Coronary artery (tissue), 2 donors: ENCODE measurements at regions not wholly inside any gene's neighbourhood (a gene's known extent, or its start where the extent isn't known, plus 50 kb on each side); places are given as distances from the start of the nearest gene placed in this dataset.

Source experiments
- DNase-seq: peaks from one replicate; pipeline ENCODE4 v3.0.0-alpha.2; 2017; ENCODE audit warnings: low spot score
- H3K27ac ChIP-seq, 2 donors: fragments of 200-600 bp; sonication (generic); one replicate each; pipeline ENCODE4 v1.5.1; 2016 to 2019
- H3K4me3 ChIP-seq: fragments of 200-600 bp; sonication (generic); 2 replicates; pipeline ENCODE4 v1.5.1; 2016; ENCODE audit warnings: mild to moderate bottlenecking, moderate library complexity
- TF ChIP-seq, protein P1 (sequence below): fragments of 200-600 bp; sonication (generic); IDR thresholded peaks from one replicate; pipeline ENCODE4 v1.5.1; 2019; ENCODE audit warnings: antibody characterized with exemption

DNA sequence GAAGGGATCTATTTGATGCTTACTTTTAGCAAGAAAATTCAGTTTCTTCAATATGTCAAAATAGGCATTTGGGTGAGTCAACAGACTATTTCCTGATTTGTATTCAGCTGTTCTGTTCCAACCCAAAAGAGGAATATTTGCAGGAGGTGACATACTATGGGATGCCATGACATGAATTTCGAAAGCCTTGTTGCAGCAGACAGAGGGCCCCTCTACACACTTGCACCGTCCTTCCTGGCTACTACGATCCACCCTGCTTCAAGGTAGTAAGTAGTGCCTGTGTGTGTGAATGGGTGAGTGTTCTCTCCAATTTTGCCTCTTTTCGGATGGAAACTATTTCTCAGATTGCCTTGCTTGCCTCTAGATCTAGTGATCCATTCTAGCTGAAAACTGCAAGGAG, 413.0 kb upstream of the ADARB2 start:
- TF ChIP-seq, protein P1, sequence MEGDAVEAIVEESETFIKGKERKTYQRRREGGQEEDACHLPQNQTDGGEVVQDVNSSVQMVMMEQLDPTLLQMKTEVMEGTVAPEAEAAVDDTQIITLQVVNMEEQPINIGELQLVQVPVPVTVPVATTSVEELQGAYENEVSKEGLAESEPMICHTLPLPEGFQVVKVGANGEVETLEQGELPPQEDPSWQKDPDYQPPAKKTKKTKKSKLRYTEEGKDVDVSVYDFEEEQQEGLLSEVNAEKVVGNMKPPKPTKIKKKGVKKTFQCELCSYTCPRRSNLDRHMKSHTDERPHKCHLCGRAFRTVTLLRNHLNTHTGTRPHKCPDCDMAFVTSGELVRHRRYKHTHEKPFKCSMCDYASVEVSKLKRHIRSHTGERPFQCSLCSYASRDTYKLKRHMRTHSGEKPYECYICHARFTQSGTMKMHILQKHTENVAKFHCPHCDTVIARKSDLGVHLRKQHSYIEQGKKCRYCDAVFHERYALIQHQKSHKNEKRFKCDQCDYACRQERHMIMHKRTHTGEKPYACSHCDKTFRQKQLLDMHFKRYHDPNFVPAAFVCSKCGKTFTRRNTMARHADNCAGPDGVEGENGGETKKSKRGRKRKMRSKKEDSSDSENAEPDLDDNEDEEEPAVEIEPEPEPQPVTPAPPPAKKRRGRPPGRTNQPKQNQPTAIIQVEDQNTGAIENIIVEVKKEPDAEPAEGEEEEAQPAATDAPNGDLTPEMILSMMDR = no peak
- no peak overlapping the region for H3K27ac ChIP-seq
- no peak overlapping the region for H3K4me3 ChIP-seq
- no peak for DNase-seq

DNA sequence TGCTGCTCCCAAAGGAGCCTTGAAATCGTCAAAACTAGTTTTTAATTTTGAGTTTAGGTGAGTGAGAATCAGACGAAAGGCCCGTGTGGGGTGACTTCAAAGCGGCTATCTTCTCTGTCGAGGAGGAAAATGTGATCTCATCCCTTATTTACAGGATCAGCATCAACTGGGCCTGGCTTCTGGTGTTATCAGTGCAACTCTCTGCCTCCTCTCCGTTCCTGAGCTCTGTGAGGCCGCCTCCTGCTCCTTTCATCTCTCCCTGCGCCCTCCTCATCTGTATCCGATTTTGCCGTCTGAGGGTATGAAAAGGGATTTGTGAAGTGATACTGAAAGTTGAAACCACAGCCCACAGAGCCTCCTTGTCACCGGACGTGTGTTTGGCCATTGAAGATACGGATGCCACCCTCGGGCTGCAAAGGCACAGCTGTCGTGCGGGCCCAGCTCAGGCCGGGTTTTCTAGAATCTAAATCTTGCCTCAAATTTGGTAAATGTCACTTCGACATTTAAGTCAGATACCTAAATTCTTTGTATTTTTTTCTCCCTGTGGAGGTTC, 408.7 kb upstream of the ADARB2 start:
- Histone ChIP-seq H3K4me3 (no peak overlapping the region), H3K27ac (no peak overlapping the region)
- TF ChIP-seq, protein P1 = no peak
- no peak for DNase-seq

- Histone ChIP-seq H3K27ac (no peak overlapping the region), H3K4me3 (no peak overlapping the region)
- DNase-seq = no peak
- TF ChIP-seq, protein P1 = no peak
Observed at GRCh38 chr10:2145491-2145890, 408.2 kb upstream of the ADARB2 start.

- DNase-seq = no peak
- TF ChIP-seq, protein P1 = no peak
- no peak overlapping the region for H3K4me3 ChIP-seq
- no peak overlapping the region for H3K27ac ChIP-seq
Observed at GRCh38 chr10:2144584-2144983, 407.3 kb upstream of the ADARB2 start.

- Histone ChIP-seq H3K27ac (no peak overlapping the region), H3K4me3 (no peak overlapping the region)
- TF ChIP-seq, protein P1 = no peak
- DNase-seq = no peak
Observed at GRCh38 chr10:2143213-2143835, 406.0 kb upstream of the ADARB2 start.

GRCh38 chr10:2139746-2140145, 402.4 kb upstream of the ADARB2 start:
- no peak overlapping the region for H3K4me3 ChIP-seq
- no peak overlapping the region for H3K27ac ChIP-seq

More at GRCh38 chr10:2139746-2140145, 402.4 kb upstream of the ADARB2 start:
- TF ChIP-seq, protein P1 = no peak
- DNase-seq = no peak
